ENCODE measurements at regions not wholly inside any gene's neighbourhood (a gene's known extent, or its start where the extent isn't known, plus 50 kb on each side); places are given as distances from the start of the nearest gene placed in this dataset.

DNA sequence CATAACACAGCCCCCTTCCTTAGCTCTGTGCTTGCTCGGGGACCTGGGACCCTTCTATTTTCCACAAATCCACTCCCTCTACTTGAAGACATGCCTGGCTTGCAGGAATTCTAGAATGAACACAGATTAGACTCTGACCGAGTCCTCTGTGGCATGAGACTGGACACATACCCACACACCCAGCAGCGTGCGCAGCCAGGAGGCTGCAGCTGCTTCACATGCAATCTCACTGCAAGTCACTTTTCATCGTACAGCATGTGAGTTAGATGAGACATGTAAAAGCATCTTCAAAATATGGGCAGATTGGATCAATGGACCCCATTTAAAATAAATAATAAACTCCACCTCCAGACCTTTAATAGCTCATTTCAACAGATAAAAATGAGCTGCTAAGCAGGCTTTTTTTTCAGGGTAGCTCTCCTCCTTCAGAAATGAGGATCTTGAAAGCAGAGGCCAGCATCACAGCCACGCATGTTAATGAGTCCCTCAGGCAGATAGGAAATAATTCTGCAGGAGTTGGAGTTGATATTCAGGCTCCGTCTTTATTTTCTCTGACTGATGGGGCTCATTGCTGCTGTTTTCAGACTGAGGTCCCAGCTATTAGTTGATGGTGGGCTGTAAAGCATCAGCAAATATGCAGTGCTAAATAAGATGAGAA lies 215.1 kb upstream of the GGTLC1 start:
- no peak for DNase-seq (ENCODE audit: low read depth in 4 of 4, low spot score in 3 of 4)

DNA sequence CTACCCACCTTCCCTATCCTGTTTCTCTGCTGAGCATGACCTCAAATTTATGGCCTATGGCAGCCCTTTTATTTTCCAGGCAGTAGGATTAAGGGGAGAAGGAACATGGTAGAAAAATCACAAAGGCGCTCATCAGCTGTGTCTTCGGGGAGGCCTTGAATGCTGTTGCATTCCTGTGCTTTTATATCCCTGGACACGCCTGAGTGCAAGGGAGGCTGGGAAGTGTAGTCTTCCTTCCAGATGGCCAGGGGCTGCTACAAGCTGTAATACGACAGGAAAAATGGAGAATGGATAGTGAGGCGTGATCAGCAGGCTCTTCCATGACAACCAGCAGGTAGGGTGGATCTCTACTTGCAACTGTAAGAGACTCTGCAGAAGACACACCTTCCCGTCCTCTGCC lies 210.9 kb upstream of the GGTLC1 start:
- no peak for DNase-seq (ENCODE audit: low read depth in 4 of 4, low spot score in 3 of 4)

DNA sequence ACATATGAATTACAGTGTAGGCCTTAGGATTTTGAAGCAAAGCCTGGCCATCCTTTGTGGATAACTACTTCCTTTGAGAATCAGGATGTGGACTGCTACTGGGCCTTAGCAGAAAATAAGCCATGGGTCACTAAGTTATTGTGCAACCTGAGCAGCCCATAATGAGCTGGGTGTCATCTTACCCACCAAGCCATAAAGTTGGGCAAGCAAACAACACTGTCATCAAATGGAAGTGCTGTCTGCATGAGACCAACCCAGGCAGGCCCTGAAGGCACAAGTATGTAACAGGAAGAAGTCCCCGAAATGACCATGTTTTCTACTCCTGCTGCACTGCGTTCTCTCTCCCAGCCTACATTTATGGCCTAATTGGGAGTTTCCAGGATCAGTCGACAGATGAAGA lies 205.6 kb upstream of the GGTLC1 start:
- DNase-seq (ENCODE audit: low read depth in 4 of 4, low spot score in 3 of 4), result no peak

DNA sequence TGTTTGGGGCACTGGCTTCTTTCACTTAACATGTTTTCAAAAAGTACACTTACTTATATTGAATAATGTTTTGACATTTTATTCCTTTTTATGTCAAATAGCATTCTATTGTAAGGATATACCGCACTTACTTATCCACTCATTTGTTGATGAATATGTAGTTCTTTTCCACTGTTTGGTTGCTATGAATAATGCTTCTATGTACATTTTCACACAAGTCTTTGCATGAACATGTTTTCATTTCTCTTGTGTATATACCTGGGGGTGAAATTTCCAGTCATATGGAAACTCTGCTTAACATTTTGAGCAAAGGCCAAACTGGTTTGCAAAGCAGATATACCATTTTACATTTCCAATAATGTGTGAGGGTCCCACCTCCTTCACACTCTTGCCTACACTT lies 202.3 kb upstream of the GGTLC1 start:
- DNase-seq (ENCODE audit: low read depth in 4 of 4, low spot score in 3 of 4), result no peak

DNA sequence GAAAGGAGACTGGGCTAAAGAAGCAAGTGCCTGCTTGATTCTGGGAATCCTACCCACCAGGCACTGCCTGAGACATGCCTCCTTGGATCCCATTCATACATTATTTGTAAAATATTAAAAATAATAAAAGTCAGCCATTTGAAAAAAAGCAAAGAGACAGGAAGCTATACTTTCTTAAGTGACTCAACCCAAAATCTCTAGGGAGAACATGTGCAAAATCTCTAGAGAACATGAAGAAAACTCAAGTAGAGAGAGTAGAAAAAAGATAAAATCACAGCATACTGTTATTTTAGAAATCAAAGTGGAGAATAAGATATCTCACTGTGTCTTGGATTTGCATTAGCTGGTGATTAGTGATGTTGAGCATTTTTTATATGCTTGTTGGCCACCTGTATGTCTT lies 197.2 kb upstream of the GGTLC1 start:
- DNase-seq (ENCODE audit: low read depth in 4 of 4, low spot score in 3 of 4), result no peak

DNA sequence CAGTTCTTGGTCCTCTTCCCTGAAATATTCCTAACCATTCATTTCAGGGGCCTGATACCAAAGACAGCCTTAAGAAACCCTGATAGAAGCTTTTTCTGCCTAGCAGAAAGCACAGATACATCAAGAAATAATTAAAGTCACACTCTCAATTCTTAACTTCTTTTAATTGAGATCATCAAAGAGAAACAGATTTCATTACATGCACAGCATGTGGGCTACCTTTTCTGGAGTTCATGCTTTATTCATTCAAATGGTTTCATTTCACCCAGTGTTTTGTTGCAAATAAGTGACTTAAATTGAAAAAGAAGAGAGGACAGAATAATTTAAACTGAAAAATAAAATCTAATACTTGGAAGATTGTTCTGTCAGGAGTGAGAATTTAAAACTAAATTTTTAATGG lies 192.6 kb upstream of the GGTLC1 start:
- DNase-seq (ENCODE audit: low read depth in 4 of 4, low spot score in 3 of 4), result no peak

DNA sequence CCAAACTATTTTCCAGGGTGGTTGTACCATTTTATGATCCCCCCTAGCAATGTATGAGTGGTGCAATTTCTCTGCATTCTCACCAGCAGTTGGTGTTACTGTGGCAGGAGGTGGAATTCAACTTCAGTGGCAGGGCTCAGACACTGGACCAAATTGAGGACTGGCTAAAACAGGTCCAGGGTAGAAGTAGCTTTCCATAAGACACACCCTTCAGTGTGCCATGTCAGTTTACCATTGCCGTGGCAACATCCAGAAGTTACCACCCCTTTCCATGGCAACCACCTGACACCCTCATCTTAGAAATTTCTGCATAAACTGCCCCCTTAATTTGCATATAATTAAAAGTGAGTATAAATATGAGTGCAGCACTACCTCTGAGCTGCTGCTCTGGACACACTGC lies 180.7 kb upstream of the GGTLC1 start:
- no peak for DNase-seq (ENCODE audit: low read depth in 4 of 4, low spot score in 3 of 4)

DNA sequence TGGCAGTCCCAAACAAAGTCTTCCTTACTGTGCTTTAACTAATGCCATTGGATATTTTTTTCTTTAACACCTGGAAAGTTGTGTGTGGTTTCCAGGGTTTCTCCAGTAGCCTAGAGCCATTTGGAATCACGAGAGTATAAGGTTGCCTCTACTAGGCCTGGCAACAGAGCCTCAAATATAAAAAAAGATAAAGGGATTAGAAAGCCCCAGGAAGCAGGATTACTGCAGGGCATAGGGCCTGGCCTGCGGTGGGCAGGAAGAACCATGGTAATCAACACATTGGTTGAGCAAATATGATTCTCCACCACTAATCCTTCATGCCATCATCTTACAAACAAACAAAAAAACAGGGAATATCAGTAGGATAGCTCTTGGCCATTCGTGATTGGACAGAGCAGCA lies 177.8 kb upstream of the GGTLC1 start:
- no peak for DNase-seq (ENCODE audit: low read depth in 4 of 4, low spot score in 3 of 4)

DNA sequence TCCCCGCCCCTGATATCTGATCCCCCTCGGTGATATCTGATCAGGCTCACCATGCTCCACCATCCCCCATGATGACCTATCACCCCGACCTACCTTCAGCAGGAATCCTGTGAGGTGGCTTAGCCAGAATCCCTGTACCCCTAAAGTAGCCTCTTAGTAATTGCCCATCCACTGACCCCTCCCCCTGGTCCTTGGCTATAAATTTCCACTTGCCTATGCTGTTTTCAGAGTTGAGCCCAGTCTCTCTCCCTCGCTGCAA lies 177.5 kb upstream of the GGTLC1 start:
- DNase-seq (ENCODE audit: low read depth in 4 of 4, low spot score in 3 of 4), result no peak

DNA sequence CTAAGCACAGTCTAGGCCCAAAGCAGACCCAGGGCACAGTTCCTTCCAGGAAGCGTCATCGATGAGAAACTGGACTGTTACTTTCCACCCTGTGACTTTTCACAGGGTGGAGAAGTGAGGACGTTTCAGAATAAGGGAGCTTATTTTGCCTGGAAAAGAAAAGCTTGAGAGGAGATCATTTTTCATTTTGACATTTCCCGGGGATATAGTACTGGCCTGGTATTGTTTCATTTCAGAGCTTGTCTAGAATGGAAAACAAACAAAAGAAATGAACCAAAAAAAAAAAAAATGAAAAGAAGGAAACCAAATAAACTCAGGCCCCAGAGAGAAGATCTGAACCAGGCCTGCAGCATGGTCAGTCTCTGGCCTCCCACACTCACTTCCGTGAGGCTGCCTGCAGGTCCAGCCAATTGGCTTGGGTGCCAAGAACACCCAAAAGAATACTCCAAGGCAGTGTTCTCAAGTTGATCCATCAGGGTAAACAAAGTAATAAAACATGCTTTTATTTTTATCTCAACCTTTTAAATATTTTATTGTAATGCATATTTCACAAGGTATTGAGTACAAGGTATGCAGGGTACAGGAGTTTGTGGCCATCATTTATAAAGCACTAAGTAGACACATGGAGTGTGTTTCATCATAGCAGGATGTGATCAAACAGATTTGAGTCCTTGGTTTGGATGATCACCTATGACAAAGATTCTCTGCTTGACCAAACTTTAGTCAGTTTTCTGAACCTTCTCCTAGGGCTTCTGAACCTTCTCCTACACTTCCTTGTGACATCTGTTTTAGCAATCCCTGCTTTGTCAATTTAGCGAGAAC lies 176.9 kb upstream of the GGTLC1 start:
- no peak for DNase-seq (ENCODE audit: low read depth in 4 of 4, low spot score in 3 of 4)

DNA sequence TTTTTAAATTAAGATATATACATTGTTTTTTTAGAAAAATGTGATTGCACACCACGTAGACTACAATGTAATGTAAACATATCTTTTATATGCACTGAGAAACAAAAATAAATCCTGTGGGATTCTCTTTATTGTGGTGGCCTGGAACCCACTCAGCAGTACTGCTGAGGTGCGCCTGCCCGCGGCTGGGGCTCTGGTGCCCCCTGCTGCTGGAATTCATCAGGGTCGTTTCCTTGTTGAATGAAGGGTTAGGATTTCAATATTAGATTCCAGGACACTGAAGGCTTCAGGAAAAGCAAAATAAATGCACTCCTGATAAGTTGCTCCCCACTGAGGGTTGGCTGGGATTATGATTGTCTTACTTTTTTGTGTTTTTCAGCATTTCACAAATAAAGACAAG lies 175.8 kb upstream of the GGTLC1 start:
- DNase-seq (ENCODE audit: low read depth in 4 of 4, low spot score in 3 of 4), result no peak

DNA sequence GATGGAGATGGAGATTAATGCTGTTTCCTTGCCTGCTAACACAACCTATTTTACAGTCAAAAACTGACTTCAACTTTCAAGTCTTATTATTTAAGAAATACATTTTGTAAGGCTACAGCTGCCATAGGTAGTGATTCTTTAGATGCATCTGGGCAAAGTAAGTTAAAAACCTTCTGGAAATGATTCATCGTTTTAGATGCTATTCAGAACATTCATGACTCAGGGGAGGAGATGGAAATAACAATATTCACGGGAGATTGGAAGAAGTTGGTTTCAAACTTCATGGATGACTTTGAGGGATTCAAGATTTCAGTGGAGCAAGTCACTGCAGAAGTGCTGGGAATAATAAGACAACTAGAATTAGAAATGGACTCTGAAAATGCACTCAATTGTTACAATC lies 174.9 kb upstream of the GGTLC1 start:
- DNase-seq (ENCODE audit: low read depth in 4 of 4, low spot score in 3 of 4), result no peak

DNA sequence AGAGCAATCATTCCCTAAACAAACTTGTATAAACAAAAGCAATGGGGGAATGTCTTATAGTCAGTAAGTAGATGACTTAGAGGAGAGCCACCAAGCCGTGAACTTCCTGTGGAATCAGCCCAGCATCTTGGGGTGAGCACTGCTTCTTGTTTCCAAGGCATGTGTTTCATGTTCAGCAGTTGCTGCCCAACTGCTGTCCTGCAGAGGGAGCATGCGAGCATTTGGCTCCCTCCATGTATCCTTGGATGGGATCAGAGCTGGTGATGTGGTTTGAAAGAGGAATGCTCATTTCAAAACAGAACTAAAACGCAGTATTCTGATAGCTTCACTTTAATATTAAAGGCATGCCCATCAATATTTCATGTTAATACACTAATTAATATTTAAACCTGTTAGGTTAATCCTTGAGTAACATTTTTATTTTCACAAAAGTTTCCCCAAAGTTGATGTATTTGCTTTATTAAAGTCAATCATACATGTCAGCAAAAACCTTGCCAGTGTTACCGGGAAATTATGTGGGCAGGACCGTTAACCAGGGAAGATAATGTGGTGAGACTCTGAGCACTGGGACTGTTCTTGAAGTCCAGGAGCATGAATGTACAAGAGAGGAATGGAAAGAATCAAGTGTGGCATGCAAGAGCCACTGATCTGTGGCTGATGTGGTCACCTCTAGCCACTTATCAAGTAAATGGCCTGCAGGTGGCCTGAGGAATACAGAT lies 172.1 kb upstream of the GGTLC1 start:
- DNase-seq (ENCODE audit: low read depth in 4 of 4, low spot score in 3 of 4), result peak in 3 of 4 donors; percentile 25 to 34 (median 29)

DNA sequence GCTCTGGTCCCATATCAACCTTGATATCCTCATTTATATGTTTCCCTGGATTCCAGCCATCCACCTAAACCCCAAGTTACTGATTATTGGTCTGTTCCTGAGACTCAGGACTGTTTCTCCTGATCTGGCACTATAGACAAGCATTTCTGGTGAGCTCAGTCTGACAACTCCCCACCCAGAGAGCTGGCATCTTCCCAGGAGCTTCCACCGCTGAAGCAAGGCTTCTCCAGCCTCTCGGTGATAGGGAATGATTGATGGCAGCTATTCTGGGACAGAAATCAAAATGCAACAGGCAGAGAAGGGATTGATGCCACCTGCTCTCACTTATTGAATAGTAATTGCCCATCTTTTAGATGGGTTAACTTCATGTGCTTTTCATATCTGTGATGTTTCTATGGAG lies 169.7 kb upstream of the GGTLC1 start:
- no peak for DNase-seq (ENCODE audit: low read depth in 4 of 4, low spot score in 3 of 4)

DNA sequence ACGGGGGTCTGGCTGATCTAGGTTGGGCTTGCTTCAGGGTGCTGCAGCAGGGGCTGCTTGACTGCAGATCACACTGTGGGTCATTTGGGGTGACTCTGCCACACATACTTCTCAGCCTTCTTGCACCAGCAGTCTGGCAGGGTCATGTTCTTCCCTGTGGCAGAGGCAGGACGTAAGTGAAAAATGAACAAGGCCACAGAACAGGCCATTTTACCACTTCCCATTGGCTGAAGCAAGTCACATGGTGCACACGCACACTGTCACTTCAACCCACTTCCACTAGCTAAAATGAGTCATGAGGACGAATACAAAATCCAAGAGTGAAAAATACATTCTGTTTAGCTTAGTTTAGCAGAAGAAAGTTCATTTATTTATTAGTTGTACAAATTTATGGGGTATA lies 168.6 kb upstream of the GGTLC1 start:
- no peak for DNase-seq (ENCODE audit: low read depth in 4 of 4, low spot score in 3 of 4)

DNA sequence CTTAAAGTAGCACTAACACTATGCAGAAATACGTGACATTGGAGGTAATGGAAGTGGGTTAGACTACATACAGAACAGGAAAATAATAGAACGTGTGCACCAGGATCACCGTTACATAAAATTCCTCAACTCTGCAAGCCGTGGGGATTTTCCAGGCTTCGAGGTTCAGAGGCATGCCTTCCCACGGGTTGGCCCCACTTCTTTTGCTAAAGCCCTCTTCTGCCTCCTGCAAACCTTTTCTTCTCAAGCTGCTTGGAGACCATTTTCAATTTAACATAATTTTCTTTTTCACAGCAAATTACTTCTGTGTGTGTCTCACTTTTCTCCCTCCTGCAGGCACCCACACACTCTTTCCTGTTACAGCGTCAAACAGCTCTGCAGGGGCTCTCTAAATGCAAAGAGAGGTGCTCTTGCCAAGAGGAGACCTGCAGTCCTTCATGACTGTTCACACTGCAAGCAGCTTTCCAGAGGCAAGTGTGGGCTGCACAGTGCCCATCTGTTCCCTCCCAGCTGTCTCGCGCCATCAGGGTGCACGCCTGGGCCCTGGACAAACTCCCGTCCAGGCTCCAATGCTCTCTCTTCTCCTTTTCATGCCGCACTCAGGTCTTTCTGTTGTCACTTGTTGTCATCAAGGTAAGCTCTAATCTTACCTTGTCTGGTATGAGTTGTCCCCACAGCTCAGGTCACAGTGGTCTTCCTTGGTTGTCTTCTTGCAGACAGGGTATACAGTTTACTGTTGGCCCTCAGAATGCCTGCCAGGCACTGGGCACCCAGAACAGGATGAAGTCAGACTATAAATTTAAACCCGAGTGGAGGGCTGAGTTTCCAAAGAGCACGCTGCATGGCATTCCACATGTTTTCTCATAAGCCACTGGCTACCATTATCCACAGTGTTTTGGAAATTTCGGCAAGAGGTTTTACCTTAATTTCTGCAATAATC lies 164.8 kb upstream of the GGTLC1 start:
- no peak for DNase-seq (ENCODE audit: low read depth in 4 of 4, low spot score in 3 of 4)

DNA sequence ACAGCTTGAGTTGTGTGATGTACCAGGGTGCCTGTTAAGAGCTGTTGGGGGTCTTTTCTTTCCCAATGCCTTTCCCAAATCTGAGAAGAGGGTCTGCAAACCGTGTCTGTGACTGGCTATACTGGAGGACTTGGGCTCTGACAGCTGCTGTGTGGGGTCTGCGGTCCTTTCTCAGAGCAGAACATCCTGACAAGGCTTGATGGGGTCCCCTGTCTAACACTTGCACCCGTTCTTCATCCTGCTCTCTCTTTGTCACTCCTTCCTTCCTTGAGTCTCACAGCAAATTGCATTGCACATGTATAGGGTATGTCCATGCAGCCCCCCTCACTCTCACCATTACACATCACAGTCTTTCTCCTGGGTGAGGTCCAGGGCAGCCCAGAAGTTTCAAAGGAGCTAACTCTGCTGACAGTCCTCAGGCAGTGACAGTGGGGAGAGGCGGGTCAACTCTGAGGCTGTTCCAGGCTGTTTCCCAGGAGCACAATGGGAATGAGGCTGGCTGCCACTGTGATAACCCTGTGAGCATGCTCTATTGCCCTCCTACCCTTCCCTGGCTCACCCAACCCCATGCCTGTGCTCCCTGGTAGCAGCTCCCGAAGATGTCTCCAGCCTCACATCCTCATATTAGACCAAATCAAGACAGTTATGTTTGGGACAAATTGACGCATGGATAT lies 163.2 kb upstream of the GGTLC1 start:
- no peak for DNase-seq (ENCODE audit: low read depth in 4 of 4, low spot score in 3 of 4)

DNA sequence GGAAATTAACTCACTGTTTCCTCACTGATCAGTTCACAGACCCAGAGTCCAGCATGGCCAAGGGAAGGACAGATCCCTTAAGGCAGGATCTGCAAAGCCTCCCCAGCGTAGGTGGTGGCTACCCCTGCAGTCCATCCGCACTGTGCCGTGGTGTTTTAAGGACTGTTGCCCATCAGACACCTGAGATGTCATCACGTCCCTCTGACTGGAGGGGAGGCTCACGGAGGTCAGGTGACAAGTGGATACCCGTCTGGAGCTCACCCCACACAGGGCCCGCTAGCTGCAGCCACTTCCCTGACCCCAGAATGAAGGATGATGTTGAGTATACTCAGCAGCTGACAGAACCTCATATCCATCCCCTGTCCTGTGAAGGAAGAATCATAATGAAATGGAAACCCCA lies 161.8 kb upstream of the GGTLC1 start:
- no peak for DNase-seq (ENCODE audit: low read depth in 4 of 4, low spot score in 3 of 4)

DNA sequence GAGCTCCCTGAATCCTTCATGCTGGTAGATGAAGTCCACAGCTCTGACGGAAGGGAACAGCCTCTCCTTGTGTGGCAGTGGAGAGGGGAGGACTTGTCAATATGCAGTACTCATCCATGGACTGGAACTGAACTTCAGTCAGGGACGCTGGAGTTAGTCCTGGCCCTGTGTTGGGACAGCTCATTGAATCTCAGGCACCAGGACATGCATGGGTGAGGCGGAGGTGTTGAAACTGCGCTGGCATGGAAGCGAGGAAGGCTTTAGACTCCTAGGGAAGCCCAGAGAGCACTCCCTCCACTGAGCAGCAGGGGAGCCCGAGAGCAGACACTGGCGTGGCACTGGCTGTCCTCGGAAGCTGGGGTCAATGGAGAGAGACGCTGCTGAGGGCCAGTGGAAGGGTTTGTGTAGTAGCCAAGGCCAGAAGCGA lies 161.3 kb upstream of the GGTLC1 start:
- no peak for DNase-seq (ENCODE audit: low read depth in 4 of 4, low spot score in 3 of 4)

DNA sequence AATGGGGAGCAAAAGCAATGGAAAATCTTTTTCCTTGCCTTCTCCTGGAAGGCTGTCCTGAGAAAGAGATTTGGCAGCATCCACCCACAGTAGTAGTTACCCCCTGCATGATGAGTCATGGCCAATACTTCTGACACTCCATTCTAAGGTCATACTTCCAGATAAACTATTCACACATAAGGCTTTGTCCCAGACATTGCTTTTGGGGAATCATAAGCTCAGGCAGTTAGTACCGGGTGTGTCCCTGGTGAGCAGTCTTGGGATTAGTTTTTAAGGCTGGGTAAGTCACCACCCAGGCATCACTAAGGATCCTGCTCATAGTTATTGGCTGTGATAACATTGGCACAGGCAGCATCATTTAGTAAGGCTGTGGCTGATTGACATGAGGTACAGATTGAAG lies 160.6 kb upstream of the GGTLC1 start:
- DNase-seq (ENCODE audit: low read depth in 4 of 4, low spot score in 3 of 4), result no peak

All from left renal pelvis (tissue), 4 donors.